GM12878 (cell line): ENCODE measurements at regions not wholly inside any gene's neighbourhood (a gene's known extent, or its start where the extent isn't known, plus 50 kb on each side); places are given as distances from the start of the nearest gene placed in this dataset.

Experiments used
- RAD21 ChIP-seq: IDR thresholded peaks from 2 replicates; pipeline ENCODE4 v1.6.1; 2011; ENCODE audit warnings: mild to moderate bottlenecking, low read depth, low read length, moderate library complexity; ENCODE audit not compliant: insufficient read depth
- RUNX3 ChIP-seq: IDR thresholded peaks from 2 replicates; pipeline ENCODE4 v1.6.1; 2012; ENCODE audit warnings: low read length, inconsistent platforms
- ZBTB40 ChIP-seq: fragments of 450-650 bp; IDR thresholded peaks from 2 replicates; pipeline ENCODE4 v1.6.1; 2016; ENCODE audit warnings: mild to moderate bottlenecking, moderate library complexity, borderline replicate concordance
- ZNF274 ChIP-seq: IDR thresholded peaks from one replicate; pipeline ENCODE4 v1.8.0; 2011; ENCODE audit not compliant: insufficient read length, insufficient read depth
- ZNF592 ChIP-seq: fragments of 450-650 bp; IDR thresholded peaks from 2 replicates; pipeline ENCODE4 v1.6.1; 2017; ENCODE audit warnings: mild to moderate bottlenecking, moderate library complexity
- TF ChIP-seq, protein P1 (sequence below): IDR thresholded peaks from 2 replicates; pipeline ENCODE4 v1.6.1; 2012; ENCODE audit warnings: low read depth, low read length, improper control_type of control experiment

- TF ChIP-seq ZNF592 = no peak
- TF ChIP-seq ZNF274 = no peak
- no peak for TF ChIP-seq RUNX3
- TF ChIP-seq, protein P1, sequence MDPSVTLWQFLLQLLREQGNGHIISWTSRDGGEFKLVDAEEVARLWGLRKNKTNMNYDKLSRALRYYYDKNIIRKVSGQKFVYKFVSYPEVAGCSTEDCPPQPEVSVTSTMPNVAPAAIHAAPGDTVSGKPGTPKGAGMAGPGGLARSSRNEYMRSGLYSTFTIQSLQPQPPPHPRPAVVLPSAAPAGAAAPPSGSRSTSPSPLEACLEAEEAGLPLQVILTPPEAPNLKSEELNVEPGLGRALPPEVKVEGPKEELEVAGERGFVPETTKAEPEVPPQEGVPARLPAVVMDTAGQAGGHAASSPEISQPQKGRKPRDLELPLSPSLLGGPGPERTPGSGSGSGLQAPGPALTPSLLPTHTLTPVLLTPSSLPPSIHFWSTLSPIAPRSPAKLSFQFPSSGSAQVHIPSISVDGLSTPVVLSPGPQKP = no peak
- no peak for TF ChIP-seq RAD21
- TF ChIP-seq ZBTB40 = no peak
These were observed 110.5 kb downstream of the KDR start (continued) for GRCh38 chr4:55014876-55015275.
